Caco-2 (cell line): ENCODE measurements at regions not wholly inside any gene's neighbourhood (a gene's known extent, or its start where the extent isn't known, plus 50 kb on each side); places are given as distances from the start of the nearest gene placed in this dataset.

Experiments
- BruUV-seq: library from RNA; stranded (reverse); fragments of 400-500 nt; replicated peaks from 2 replicates; lab custom pipeline; 2021; lab: Mats Ljungman, UMichigan
- CTCF ChIA-PET: fragments of 300-600 bp; sonication (Branson Sonifier 250); formaldehyde crosslinking; loops from one replicate; lab custom pipeline; 2022; ENCODE audit warnings: antibody characterized with exemption; lab: Charles Lee
- POLR2A ChIA-PET: fragments of 300-600 bp; sonication (Branson Sonifier 250); formaldehyde crosslinking; loops from one replicate; lab custom pipeline; 2022; ENCODE audit warnings: antibody characterized with exemption; lab: Charles Lee
- DNase-seq, 2 experiments: peaks; one replicate each; pipeline versions ENCODE4 v3.0.0 to v3.0.0-alpha.2; 2020 to 2022
- H3K27me3 ChIP-seq: replicated peaks from 2 replicates; pipeline ENCODE4 v1.6.0; 2011; ENCODE audit warnings: low read length; ENCODE audit not compliant: control insufficient read depth, insufficient read depth
- H3K36me3 ChIP-seq: 2 replicates; pipeline ENCODE4 v1.5.1; 2011; ENCODE audit warnings: low read length; ENCODE audit not compliant: control insufficient read depth, insufficient read depth
- H3K4me1 ChIP-seq: fragments of 250-450 bp; sonication (Bioruptor Pico); 2 replicates; pipeline ENCODE4 v1.5.1; 2020; ENCODE audit warnings: mild to moderate bottlenecking
- H3K4me3 ChIP-seq: 2 replicates; pipeline ENCODE4 v1.5.1; 2011; ENCODE audit warnings: low read depth, mild to moderate bottlenecking, control low read depth, low read length
- H3K9me3 ChIP-seq: fragments of 250-450 bp; sonication (Bioruptor Pico); 2 replicates; pipeline ENCODE4 v1.5.1; 2020; ENCODE audit warnings: mild to moderate bottlenecking, moderate library complexity
- H3K27ac Mint-ChIP-seq: one replicate; pipeline ENCODE4 v1.8.0; 2022; ENCODE audit warnings: mixed read lengths; ENCODE audit not compliant: unreplicated experiment
- H3K27me3 Mint-ChIP-seq: one replicate; pipeline ENCODE4 v1.8.0; 2022; ENCODE audit warnings: mixed read lengths; ENCODE audit not compliant: insufficient read depth, unreplicated experiment
- H3K36me3 Mint-ChIP-seq: one replicate; pipeline ENCODE4 v1.8.0; 2022; ENCODE audit warnings: mild to moderate bottlenecking, mixed read lengths; ENCODE audit not compliant: insufficient read depth, unreplicated experiment
- H3K4me1 Mint-ChIP-seq: one replicate; pipeline ENCODE4 v1.8.0; 2022; ENCODE audit warnings: low read depth, mixed read lengths; ENCODE audit not compliant: unreplicated experiment
- H3K4me3 Mint-ChIP-seq: one replicate; pipeline ENCODE4 v1.8.0; 2022; ENCODE audit warnings: mild to moderate bottlenecking, moderate library complexity, mixed read lengths; ENCODE audit not compliant: unreplicated experiment
- H3K9me3 Mint-ChIP-seq: one replicate; pipeline ENCODE4 v1.8.0; 2022; ENCODE audit warnings: mixed read lengths; ENCODE audit not compliant: unreplicated experiment
- intact Hi-C: fragments of 100-400 bp; cut with micrococcal nuclease; formaldehyde crosslinking; loops from one replicate; pipeline ENCODE4 v1.10.0; 2022; ENCODE audit not compliant: unreplicated experiment
- TF ChIP-seq, protein P1 (sequence below), 2 experiments: fragments of 200-600 bp in 1 of 2; IDR thresholded peaks; 1 replicate in 1 of 2; 2 replicates in 1 of 2; pipeline versions ENCODE4 v1.5.1 to v1.8.0; 2011 to 2022; ENCODE audit warnings: antibody characterized with exemption in 1 of 2, control low read depth in 1 of 2, inconsistent platforms in 1 of 2, low read depth in 1 of 2, low read length in 1 of 2, mild to moderate bottlenecking in 1 of 2, moderate library complexity in 1 of 2; ENCODE audit not compliant: insufficient read depth in 1 of 2, severe bottlenecking in 1 of 2, unreplicated experiment in 1 of 2

DNA sequence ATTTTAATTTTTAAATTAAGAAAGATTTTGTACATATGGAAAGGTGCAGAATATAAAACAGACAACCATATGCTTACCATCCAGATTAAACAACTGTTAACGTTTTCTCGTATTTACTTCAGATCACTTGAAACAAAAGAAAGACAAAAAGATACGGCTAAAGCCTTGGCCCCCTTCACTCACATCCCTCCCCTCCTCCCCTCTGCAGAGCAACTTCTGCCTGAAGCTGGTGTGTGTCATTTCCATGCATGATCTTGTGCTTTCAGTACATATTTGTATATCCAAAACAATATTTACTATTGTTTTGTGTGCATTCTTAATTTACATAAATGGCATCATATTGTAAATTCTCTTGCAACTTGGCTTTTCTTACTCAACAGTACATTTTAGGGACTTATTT lies 68.5 kb upstream of the ANKRD1 start:
- H3K9me3 Mint-ChIP-seq: no peaks in the 10 kb centered on the region
- POLR2A ChIA-PET: no interaction called here
- Histone ChIP-seq H3K9me3 (no peaks in the 10 kb centered on the region), H3K4me1 (no peaks in the 10 kb centered on the region), H3K27me3 (no peaks in the 10 kb centered on the region), H3K36me3 (no peaks in the 10 kb centered on the region), H3K4me3 (no peak overlapping the region)
- no TSS peak for BruUV-seq
- H3K4me3 Mint-ChIP-seq: no peak overlapping the region
- DNase-seq: no peak
- TF ChIP-seq, protein P1, sequence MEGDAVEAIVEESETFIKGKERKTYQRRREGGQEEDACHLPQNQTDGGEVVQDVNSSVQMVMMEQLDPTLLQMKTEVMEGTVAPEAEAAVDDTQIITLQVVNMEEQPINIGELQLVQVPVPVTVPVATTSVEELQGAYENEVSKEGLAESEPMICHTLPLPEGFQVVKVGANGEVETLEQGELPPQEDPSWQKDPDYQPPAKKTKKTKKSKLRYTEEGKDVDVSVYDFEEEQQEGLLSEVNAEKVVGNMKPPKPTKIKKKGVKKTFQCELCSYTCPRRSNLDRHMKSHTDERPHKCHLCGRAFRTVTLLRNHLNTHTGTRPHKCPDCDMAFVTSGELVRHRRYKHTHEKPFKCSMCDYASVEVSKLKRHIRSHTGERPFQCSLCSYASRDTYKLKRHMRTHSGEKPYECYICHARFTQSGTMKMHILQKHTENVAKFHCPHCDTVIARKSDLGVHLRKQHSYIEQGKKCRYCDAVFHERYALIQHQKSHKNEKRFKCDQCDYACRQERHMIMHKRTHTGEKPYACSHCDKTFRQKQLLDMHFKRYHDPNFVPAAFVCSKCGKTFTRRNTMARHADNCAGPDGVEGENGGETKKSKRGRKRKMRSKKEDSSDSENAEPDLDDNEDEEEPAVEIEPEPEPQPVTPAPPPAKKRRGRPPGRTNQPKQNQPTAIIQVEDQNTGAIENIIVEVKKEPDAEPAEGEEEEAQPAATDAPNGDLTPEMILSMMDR (IDR thresholded peaks at IDR 0.05; ENCODE audit: insufficient read depth in 1 of 2, low read depth in 1 of 2, low read length in 1 of 2, severe bottlenecking in 1 of 2, unreplicated experiment in 1 of 2): no peak
- CTCF ChIA-PET: no interaction called here
- peaks cover 4% of the 10 kb centered on the region for H3K27me3 Mint-ChIP-seq
- H3K36me3 Mint-ChIP-seq: no peaks in the 10 kb centered on the region
- no peak overlapping the region for H3K27ac Mint-ChIP-seq
- intact Hi-C loops: no loop called here
- H3K4me1 Mint-ChIP-seq: no peaks in the 10 kb centered on the region

DNA sequence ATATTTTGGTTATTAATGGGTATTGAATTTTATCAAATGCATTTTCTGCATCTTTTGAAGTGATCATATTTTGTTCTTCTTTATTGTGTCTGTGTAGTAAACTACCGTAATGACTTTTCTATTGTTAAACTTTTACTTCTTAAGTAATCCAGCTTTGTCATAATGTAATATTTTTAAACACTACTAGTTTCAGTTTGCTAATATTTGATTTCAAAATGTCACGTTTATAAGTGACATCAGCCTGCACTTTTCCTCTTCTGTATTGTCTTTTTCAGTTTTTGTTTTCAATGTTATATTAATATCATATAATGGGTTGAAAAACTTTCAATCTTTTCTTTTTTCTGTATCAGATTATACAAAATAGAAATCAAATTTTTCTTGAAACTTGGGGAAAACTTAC lies 71.6 kb upstream of the ANKRD1 start:
- Mint-ChIP-seq H3K36me3 (no peaks in the 10 kb centered on the region), H3K9me3 (no peaks in the 10 kb centered on the region), H3K27ac (no peak overlapping the region), H3K27me3 (peaks cover 4% of the 10 kb centered on the region), H3K4me1 (no peaks in the 10 kb centered on the region), H3K4me3 (no peak overlapping the region)
- no peak for DNase-seq
- Histone ChIP-seq H3K4me1 (no peaks in the 10 kb centered on the region), H3K4me3 (no peak overlapping the region), H3K36me3 (no peaks in the 10 kb centered on the region), H3K27me3 (no peaks in the 10 kb centered on the region), H3K9me3 (no peaks in the 10 kb centered on the region)
- no TSS peak for BruUV-seq
- intact Hi-C loops: no loop called here
- ChIA-PET POLR2A (no interaction called here), CTCF (no interaction called here)
- TF ChIP-seq, protein P1 (IDR thresholded peaks at IDR 0.05; ENCODE audit: insufficient read depth in 1 of 2, low read depth in 1 of 2, low read length in 1 of 2, severe bottlenecking in 1 of 2, unreplicated experiment in 1 of 2): no peak

DNA sequence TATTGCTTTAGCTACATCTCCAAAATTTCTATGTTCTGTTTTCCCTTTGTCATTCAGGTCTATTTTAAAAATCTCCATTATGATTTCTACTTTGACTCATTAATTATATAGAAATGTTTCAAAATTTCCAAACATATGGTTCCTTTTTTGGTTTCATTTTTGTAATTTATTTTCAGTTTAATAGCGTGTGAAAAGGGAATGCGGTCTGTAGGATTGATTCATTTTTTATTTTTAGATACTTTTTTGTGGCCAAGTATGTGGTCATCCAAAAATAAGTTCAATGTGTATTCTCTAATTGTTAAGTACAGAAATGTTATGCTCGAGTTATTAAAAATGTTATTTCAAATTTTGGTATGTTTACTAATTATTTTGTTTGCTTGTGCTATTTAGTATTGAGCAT lies 72.5 kb upstream of the ANKRD1 start:
- H3K4me1 Mint-ChIP-seq: no peaks in the 10 kb centered on the region
- BruUV-seq: no TSS peak

More for the DNA sequence above, 72.5 kb upstream of the ANKRD1 start:
- H3K27me3 Mint-ChIP-seq: peaks cover 4% of the 10 kb centered on the region
- CTCF ChIA-PET: no interaction called here
- H3K9me3 Mint-ChIP-seq: no peaks in the 10 kb centered on the region
- Histone ChIP-seq H3K27me3 (no peaks in the 10 kb centered on the region), H3K4me3 (no peak overlapping the region), H3K9me3 (no peaks in the 10 kb centered on the region), H3K4me1 (no peaks in the 10 kb centered on the region), H3K36me3 (no peaks in the 10 kb centered on the region)
- no peak overlapping the region for H3K27ac Mint-ChIP-seq
- TF ChIP-seq, protein P1 (IDR thresholded peaks at IDR 0.05; ENCODE audit: insufficient read depth in 1 of 2, low read depth in 1 of 2, low read length in 1 of 2, severe bottlenecking in 1 of 2, unreplicated experiment in 1 of 2): no peak
- no peak overlapping the region for H3K4me3 Mint-ChIP-seq
- POLR2A ChIA-PET: no interaction called here
- intact Hi-C loops: no loop called here
- no peak for DNase-seq
- H3K36me3 Mint-ChIP-seq: no peaks in the 10 kb centered on the region
